IMR-90 (cell line): ENCODE measurements at regions not wholly inside any gene's neighbourhood (a gene's known extent, or its start where the extent isn't known, plus 50 kb on each side); places are given as distances from the start of the nearest gene placed in this dataset.

Source experiments
- CHD1 ChIP-seq: IDR thresholded peaks from 2 replicates; pipeline ENCODE4 v1.6.1; 2012; ENCODE audit warnings: low read depth, low read length, improper control_type of control experiment
- POLR2A ChIP-seq: IDR thresholded peaks from 2 replicates; pipeline ENCODE4 v1.6.1; 2012; ENCODE audit warnings: mild to moderate bottlenecking, low read depth, low read length
- TF ChIP-seq, protein P1 (sequence below): conservative IDR thresholded peaks from 2 replicates; pipeline ENCODE4 v1.5.1; 2012; ENCODE audit warnings: mild to moderate bottlenecking, low read depth, low read length, improper control_type of control experiment

DNA sequence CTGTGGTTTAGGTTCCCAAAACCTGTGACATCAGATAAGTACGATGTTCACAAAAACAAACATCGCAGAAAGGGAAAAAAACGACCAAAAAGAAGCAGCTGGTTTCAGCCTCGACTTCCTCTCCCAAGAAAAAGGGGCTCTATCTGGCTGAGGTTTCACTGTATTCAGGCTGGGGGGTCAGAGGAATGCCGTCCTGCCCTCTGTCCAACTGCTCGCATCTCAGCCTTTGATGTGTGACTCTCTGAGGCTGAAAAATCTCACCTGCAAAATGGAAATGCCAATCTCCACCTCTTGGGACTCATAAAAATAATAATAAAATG is 123.6 kb upstream of the PTPN1 start:
- TF ChIP-seq POLR2A (no peak), CHD1 (no peak)
- TF ChIP-seq, protein P1, sequence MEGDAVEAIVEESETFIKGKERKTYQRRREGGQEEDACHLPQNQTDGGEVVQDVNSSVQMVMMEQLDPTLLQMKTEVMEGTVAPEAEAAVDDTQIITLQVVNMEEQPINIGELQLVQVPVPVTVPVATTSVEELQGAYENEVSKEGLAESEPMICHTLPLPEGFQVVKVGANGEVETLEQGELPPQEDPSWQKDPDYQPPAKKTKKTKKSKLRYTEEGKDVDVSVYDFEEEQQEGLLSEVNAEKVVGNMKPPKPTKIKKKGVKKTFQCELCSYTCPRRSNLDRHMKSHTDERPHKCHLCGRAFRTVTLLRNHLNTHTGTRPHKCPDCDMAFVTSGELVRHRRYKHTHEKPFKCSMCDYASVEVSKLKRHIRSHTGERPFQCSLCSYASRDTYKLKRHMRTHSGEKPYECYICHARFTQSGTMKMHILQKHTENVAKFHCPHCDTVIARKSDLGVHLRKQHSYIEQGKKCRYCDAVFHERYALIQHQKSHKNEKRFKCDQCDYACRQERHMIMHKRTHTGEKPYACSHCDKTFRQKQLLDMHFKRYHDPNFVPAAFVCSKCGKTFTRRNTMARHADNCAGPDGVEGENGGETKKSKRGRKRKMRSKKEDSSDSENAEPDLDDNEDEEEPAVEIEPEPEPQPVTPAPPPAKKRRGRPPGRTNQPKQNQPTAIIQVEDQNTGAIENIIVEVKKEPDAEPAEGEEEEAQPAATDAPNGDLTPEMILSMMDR = no peak
